Effector memory CD4-positive, alpha-beta T cell (primary cell): ENCODE measurements at regions not wholly inside any gene's neighbourhood (a gene's known extent, or its start where the extent isn't known, plus 50 kb on each side); places are given as distances from the start of the nearest gene placed in this dataset.
"Not testable (repeated sequence)": the region's sequence is repeated elsewhere in the genome, so short reads cannot be mapped to it uniquely, and the experiment has no call there.

Experiments
- DNase-seq, 3 donors: peaks; one replicate each; pipeline ENCODE4 v3.0.0-alpha.2; 2020
- H3K27ac ChIP-seq: 2 replicates; pipeline ENCODE4 v1.7.0; 2013; ENCODE audit warnings: mild to moderate bottlenecking, low read length, moderate library complexity; ENCODE audit not compliant: insufficient read depth, poor library complexity, severe bottlenecking
- H3K27me3 ChIP-seq: replicated peaks from 2 replicates; pipeline ENCODE4 v1.7.0; 2013; ENCODE audit warnings: mild to moderate bottlenecking, low read length; ENCODE audit not compliant: insufficient read depth, control insufficient read depth, poor library complexity, severe bottlenecking
- H3K36me3 ChIP-seq: 2 replicates; pipeline ENCODE4 v1.7.0; 2013; ENCODE audit warnings: mild to moderate bottlenecking, low read length, moderate library complexity; ENCODE audit not compliant: control insufficient read depth, insufficient read depth
- H3K4me1 ChIP-seq: 2 replicates; pipeline ENCODE4 v1.7.0; 2013; ENCODE audit warnings: low read length, mild to moderate bottlenecking; ENCODE audit not compliant: control insufficient read depth, insufficient read depth, poor library complexity, severe bottlenecking
- H3K4me3 ChIP-seq: 2 replicates; pipeline ENCODE4 v1.7.0; 2013; ENCODE audit warnings: low read length, low read depth, mild to moderate bottlenecking; ENCODE audit not compliant: insufficient read depth, poor library complexity, severe bottlenecking
- H3K9me3 ChIP-seq: 2 replicates; pipeline ENCODE4 v1.7.0; 2013; ENCODE audit warnings: mild to moderate bottlenecking, low read length, moderate library complexity; ENCODE audit not compliant: control insufficient read depth

- Histone ChIP-seq H3K27ac (no peak overlapping the region), H3K4me3 (no peak overlapping the region), H3K27me3 (no peaks in the 10 kb centered on the region), H3K36me3 (no peaks in the 10 kb centered on the region), H3K9me3 (no peaks in the 10 kb centered on the region), H3K4me1 (no peaks in the 10 kb centered on the region)
- DNase-seq, result no peak
These were observed 164.2 kb upstream of the TOP1 start for GRCh38 chr20:40864470-40864869.

- Histone ChIP-seq H3K4me3 (no peak overlapping the region), H3K4me1 (no peaks in the 10 kb centered on the region), H3K9me3 (no peaks in the 10 kb centered on the region), H3K27me3 (no peaks in the 10 kb centered on the region), H3K36me3 (no peaks in the 10 kb centered on the region), H3K27ac (no peak overlapping the region)
- DNase-seq, result no peak
These were observed 163.5 kb upstream of the TOP1 start for GRCh38 chr20:40865095-40865494.

GRCh38 chr20:40866056-40866455, 162.6 kb upstream of the TOP1 start:
- H3K4me3 ChIP-seq, result no peak overlapping the region
- H3K36me3 ChIP-seq, result no peaks in the 10 kb centered on the region
- no peak for DNase-seq
- no peaks in the 10 kb centered on the region for H3K9me3 ChIP-seq
- no peaks in the 10 kb centered on the region for H3K27me3 ChIP-seq
- H3K4me1 ChIP-seq, result no peaks in the 10 kb centered on the region
- H3K27ac ChIP-seq, result no peak overlapping the region

GRCh38 chr20:40868551-40869217, 159.9 kb upstream of the TOP1 start:
- no peaks in the 10 kb centered on the region for H3K4me1 ChIP-seq
- H3K9me3 ChIP-seq, result no peaks in the 10 kb centered on the region
- no peaks in the 10 kb centered on the region for H3K27me3 ChIP-seq
- H3K27ac ChIP-seq, result no peak overlapping the region
- no peak overlapping the region for H3K4me3 ChIP-seq
- no peaks in the 10 kb centered on the region for H3K36me3 ChIP-seq
- DNase-seq, result no peak

- no peaks in the 10 kb centered on the region for H3K36me3 ChIP-seq
- no peaks in the 10 kb centered on the region for H3K27me3 ChIP-seq
- DNase-seq, result no peak
- no peaks in the 10 kb centered on the region for H3K9me3 ChIP-seq
- H3K27ac ChIP-seq, result no peak overlapping the region
- no peak overlapping the region for H3K4me3 ChIP-seq
- H3K4me1 ChIP-seq, result no peaks in the 10 kb centered on the region
These were observed 159.1 kb upstream of the TOP1 start for GRCh38 chr20:40869218-40870147.

GRCh38 chr20:40875116-40876085, 153.2 kb upstream of the TOP1 start:
- H3K27me3 ChIP-seq, result no peaks in the 10 kb centered on the region

GRCh38 chr20:40878099-40878498, 150.5 kb upstream of the TOP1 start:
- not testable (repeated sequence) for H3K9me3 ChIP-seq, H3K4me1 ChIP-seq, DNase-seq, H3K36me3 ChIP-seq, H3K4me3 ChIP-seq, H3K27me3 ChIP-seq, H3K27ac ChIP-seq

More at GRCh38 chr20:40875116-40876085, 153.2 kb upstream of the TOP1 start:
- H3K4me3 ChIP-seq, result no peak overlapping the region
- H3K4me1 ChIP-seq, result no peaks in the 10 kb centered on the region
- H3K9me3 ChIP-seq, result no peaks in the 10 kb centered on the region
- no peak overlapping the region for H3K27ac ChIP-seq
- DNase-seq, result no peak
- no peaks in the 10 kb centered on the region for H3K36me3 ChIP-seq

GRCh38 chr20:40880063-40880728, 148.4 kb upstream of the TOP1 start:
- H3K27me3 ChIP-seq, result no peaks in the 10 kb centered on the region
- no peak overlapping the region for H3K4me3 ChIP-seq
- no peak for DNase-seq
- H3K27ac ChIP-seq, result no peak overlapping the region
- peaks cover 3% of the 10 kb centered on the region for H3K4me1 ChIP-seq
- H3K36me3 ChIP-seq, result no peaks in the 10 kb centered on the region
- H3K9me3 ChIP-seq, result no peaks in the 10 kb centered on the region

- H3K4me3 ChIP-seq, result no peak overlapping the region
- H3K36me3 ChIP-seq, result no peaks in the 10 kb centered on the region
- H3K9me3 ChIP-seq, result no peaks in the 10 kb centered on the region
- H3K27ac ChIP-seq, result no peak overlapping the region
- H3K27me3 ChIP-seq, result no peaks in the 10 kb centered on the region
- H3K4me1 ChIP-seq, result peaks cover 3% of the 10 kb centered on the region
- no peak for DNase-seq
These were observed 147.9 kb upstream of the TOP1 start for GRCh38 chr20:40880729-40881109.
